Motor neuron (in vitro differentiated cells): ENCODE measurements at regions not wholly inside any gene's neighbourhood (a gene's known extent, or its start where the extent isn't known, plus 50 kb on each side); places are given as distances from the start of the nearest gene placed in this dataset.

Experiments used
- ATAC-seq, 8 experiments: fragments of 200-7000 bp; cut with Tn5 transposase; replicated peaks in 6 of 8; 2 replicates each; pipeline ENCODE4 v1.8.0; 2021; ENCODE audit warnings: mild to moderate bottlenecking in 8 of 8, moderate library complexity in 8 of 8
- H3K27ac ChIP-seq, 2 donors: fragments of 250-450 bp; sonication (Bioruptor Pico); 2 replicates each; pipeline ENCODE4 v1.9.0; 2021; ENCODE audit warnings: antibody characterized with exemption in 2 of 2, mild to moderate bottlenecking in 2 of 2, moderate library complexity in 1 of 2
- H3K4me1 ChIP-seq, 2 donors: fragments of 250-450 bp; sonication (Bioruptor Pico); replicated peaks in 1 of 2; 2 replicates each; pipeline ENCODE4 v1.6.1; 2021; ENCODE audit warnings: antibody characterized with exemption in 2 of 2, mild to moderate bottlenecking in 2 of 2, moderate library complexity in 1 of 2
- H3K4me3 ChIP-seq, 5 donors: fragments of 250-450 bp; sonication (Bioruptor Pico); 2 replicates each; pipeline ENCODE4 v1.9.0; 2021; ENCODE audit warnings: antibody characterized with exemption in 5 of 5, mild to moderate bottlenecking in 5 of 5, moderate library complexity in 4 of 5
- WGBS, 10 experiments: fragments of 450-650 bp; shearing (Covaris generic); methylation state at CpG; one replicate each; pipeline ENCODE4 v1.0.0; 2022; 5-methylcytosine and 5-hydroxymethylcytosine counted together
- in situ Hi-C, 9 experiments: fragments of 400-800 bp; cut with MboI; loops; one replicate each; pipeline ENCODE4 v1.15.0; 2021; ENCODE audit warnings: low sequenced_read_pairs in 9 of 9, low pct_unique_long_range_greater_than_20kb in 2 of 9; ENCODE audit not compliant: unreplicated experiment in 9 of 9

DNA sequence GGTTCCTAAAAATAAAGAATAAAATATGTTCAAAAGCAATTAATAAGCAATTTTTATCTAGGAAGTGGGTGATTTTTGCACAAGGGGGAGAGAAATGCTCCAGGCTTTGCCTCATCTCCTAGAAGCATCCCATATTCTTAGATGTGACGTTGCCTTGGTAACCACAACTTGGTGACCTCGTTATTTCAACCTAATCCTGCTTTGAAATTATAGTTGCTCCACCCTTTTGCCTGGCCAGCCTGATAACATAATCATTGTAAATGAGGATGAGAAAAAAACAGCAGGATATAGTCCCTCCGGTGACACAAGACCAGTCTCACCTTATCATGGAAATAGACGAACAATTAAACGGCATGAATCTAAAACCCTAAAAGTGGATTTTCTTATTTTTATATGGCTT, 194.4 kb downstream of the QDPR start:
- no peak overlapping the region for H3K4me3 ChIP-seq
- ATAC-seq, result peak in 5 of 8 experiments; percentile 39 to 66 (median 55)
- no peak overlapping the region for H3K27ac ChIP-seq
- peaks cover 0 to 7% of the 10 kb centered on the region in 2 donors for H3K4me1 ChIP-seq
- in situ Hi-C loops, result loop anchor here in 2 of 9 experiments (25.0 kb wide), 3 partner anchors 155 to 1030 kb away; no protein-coding TSS in a partner anchor
- WGBS, 10 experiments, result 58 to 93% (median 71%) methylated on average over 3 to 5 of the region's 5 CpGs

DNA sequence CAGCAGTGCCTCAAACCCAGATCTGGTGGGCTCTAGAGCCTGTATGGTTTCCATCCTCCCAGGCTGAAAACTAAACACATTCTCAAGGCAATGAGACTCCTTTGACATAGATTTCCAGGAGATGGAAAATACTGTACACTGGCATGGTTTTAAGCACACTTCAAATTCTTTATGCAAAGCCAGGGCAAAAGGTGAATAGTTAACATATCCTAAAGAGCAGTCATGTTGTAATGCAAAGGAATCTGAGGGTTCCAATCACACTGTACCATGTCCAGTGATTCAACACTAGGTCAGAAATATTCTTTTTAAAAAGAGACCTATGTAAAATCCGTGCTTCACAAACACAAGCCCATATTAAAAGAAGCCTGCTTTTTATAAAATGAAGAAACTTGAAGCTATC, 195.3 kb downstream of the QDPR start:
- 78 to 100% (median 100%) methylated on average over 1 of the region's 1 CpG; no CpG with 5 or more reads in 3 of the 10 experiments for WGBS, 10 experiments
- H3K27ac ChIP-seq, result no peak overlapping the region
- no peak for ATAC-seq
- in situ Hi-C loops, result loop anchor here in 2 of 9 experiments (25.0 kb wide), 3 partner anchors 154 to 1029 kb away; no protein-coding TSS in a partner anchor
- H3K4me1 ChIP-seq, result peaks cover 0 to 7% of the 10 kb centered on the region in 2 donors
- no peak overlapping the region for H3K4me3 ChIP-seq

DNA sequence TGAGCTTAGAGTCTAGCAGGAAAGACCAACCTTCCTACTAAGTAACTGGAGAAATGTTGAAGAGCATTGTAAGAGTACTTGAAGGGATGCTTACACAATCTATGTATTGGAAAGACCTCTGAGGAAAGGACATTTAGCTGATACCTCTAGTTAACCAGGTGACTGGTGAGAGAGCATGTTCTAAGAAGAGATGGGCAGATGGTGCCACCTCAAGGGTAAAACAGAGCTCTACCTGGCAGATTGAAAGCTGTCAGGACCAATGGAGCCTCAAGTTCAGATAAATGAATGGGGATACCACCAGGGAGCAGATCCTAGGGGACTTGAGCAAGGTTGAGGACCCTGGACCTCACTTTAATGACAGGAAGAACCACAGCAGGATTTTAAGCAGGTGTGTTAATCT, 196.4 kb downstream of the QDPR start:
- no peak overlapping the region for H3K27ac ChIP-seq
- no peak for ATAC-seq
- H3K4me3 ChIP-seq, result no peak overlapping the region
- in situ Hi-C loops, result loop anchor here in 2 of 9 experiments (25.0 kb wide), 3 partner anchors 153 to 1028 kb away; no protein-coding TSS in a partner anchor
- H3K4me1 ChIP-seq, result peaks cover 0 to 7% of the 10 kb centered on the region in 2 donors

DNA sequence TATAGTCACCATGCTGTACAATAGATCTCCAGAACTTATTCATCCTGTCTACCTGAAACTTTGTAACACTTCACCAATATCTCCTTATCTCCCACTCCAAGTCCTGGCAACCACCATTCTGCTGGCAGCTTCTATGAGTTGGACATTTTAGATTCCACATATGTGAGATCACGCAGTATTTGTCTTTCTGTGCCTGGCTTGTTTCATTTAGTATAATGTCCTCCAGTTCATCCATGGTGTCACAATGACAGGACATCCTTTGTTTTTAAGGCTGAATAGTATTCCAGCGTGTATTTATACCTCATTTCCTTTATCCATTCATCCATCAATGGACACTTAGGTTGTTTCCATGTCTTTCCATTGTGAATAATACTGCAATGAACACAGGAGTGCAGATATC, 198.7 kb downstream of the QDPR start:
- ATAC-seq, result no peak
- Histone ChIP-seq H3K4me3 (no peak overlapping the region), H3K27ac (no peak overlapping the region), H3K4me1 (peaks cover 0 to 7% of the 10 kb centered on the region in 2 donors)
- WGBS, 10 experiments, result 67 to 100% (median 85%) methylated on average over 1 to 2 of the region's 2 CpGs; no CpG with 5 or more reads in 2 of the 10 experiments
- in situ Hi-C loops, result loop anchor here in 2 of 9 experiments (25.0 kb wide), 3 partner anchors 151 to 1026 kb away; no protein-coding TSS in a partner anchor

DNA sequence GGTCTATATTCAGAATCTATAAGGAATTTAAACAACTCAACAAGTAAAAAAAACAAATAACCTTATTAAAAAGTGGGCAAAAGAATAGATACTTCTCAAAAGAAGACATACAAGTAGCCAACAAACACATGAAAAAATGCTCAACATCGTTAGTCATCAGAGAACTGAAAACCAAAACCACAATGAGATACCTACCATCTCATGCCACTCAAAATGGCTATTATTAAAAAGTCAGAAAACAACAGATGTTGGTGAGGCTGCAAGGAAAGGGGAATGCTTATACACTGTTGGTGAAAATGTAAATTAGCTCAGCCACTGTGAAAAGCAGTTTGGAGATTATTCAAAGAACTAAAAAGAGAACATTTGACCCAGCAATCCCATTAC, 201.6 kb downstream of the QDPR start:
- WGBS, 10 experiments, result 0 to 100% (median 55%) methylated on average over 1 of the region's 1 CpG
- H3K27ac ChIP-seq, result no peak overlapping the region
- in situ Hi-C loops, result loop anchor here in 2 of 9 experiments (25.0 kb wide), 3 partner anchors 148 to 1023 kb away; no protein-coding TSS in a partner anchor
- no peak overlapping the region for H3K4me3 ChIP-seq
- ATAC-seq, result no peak
- H3K4me1 ChIP-seq, result no peaks in the 10 kb centered on the region

DNA sequence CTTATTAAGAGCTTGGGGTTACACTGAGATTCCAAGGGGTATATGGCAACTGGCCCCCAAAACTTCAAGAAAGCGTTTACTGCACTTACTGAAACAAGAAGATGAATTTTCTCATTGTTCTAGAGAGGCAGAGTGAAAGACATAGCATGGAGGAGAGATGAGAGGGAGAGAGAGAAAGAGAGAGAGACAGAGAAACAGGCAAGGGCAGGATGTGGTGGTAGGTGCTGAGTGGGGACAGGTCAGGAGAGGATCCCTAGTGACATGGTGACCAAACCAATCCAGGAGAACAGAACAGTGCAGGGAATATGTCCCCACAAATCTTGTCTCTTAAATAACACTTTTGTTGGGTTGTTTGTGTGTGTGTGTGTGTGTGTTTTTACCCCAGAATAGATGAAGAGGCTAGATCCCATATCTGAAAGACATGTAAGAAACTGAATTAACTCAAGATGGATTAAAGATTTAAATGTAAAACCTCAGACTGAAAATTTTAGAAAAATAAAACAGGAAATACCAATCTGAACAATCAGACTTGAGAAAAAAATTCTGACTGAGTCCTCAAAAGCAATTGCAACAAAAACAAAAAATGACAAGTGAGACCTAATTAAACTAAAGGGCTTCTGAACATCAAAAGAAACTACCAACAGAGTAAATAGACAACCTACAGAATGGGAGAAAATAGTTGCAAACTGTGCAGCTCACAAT, 202.2 kb downstream of the QDPR start:
- 13 to 100% (median 80%) methylated on average over 1 of the region's 1 CpG; no CpG with 5 or more reads in 1 of the 10 experiments for WGBS, 10 experiments
- no peak for ATAC-seq
- Histone ChIP-seq H3K27ac (no peak overlapping the region), H3K4me1 (no peaks in the 10 kb centered on the region), H3K4me3 (no peak overlapping the region)
- in situ Hi-C loops, result loop anchor here in 2 of 9 experiments (25.0 kb wide), 3 partner anchors 147 to 1022 kb away; no protein-coding TSS in a partner anchor

DNA sequence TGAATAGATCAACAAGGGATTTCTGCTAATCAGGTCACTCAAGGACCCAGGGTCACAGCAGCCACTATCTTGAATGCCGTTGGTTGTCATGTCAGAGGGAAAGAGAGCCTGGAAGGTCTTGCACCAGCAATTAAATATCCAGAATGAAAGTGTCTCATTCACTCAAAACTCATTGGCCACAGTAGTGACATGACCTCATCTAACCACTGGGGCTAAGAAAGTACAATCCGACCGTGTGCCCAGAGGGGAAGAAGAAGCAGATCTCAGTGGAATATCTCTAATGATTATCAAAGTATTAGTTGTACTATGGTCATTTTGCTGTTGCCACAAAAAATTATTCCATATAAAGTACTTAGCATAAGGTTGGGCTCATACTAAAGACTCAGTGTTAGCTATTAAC, 210.0 kb downstream of the QDPR start:
- in situ Hi-C loops, result loop anchor here in 2 of 9 experiments (25.0 kb wide), 3 partner anchors 140 to 1015 kb away; no protein-coding TSS in a partner anchor
- WGBS, 10 experiments, result 33 to 93% (median 83%) methylated on average over 1 to 3 of the region's 3 CpGs; no CpG with 5 or more reads in 3 of the 10 experiments

DNA sequence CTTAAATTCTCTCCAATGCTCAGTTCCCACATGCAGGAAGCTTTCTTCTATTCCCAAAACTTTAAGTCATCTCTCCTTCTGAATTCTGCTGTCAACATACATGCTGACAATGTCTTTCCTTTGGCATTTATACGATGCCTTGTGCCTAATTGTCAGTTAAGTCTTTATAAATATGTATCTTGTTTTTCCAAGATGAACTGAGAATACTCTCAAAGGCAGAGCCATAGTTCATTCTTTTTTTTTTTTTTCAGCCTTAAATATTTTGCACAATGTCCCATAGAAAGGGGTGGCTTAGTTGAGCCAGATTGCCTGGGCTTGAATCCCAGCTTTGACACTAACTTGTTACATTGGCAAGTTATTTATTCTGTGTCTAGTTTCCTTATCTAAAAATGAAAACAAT, 210.6 kb downstream of the QDPR start:
- H3K4me1 ChIP-seq, result no peaks in the 10 kb centered on the region
- H3K27ac ChIP-seq, result no peak overlapping the region
- no peak for ATAC-seq
- in situ Hi-C loops, result loop anchor here in 2 of 9 experiments (25.0 kb wide), 3 partner anchors 139 to 1014 kb away; no protein-coding TSS in a partner anchor
- 0 to 100% (median 88%) methylated on average over 1 of the region's 1 CpG; no CpG with 5 or more reads in 1 of the 10 experiments for WGBS, 10 experiments
- no peak overlapping the region for H3K4me3 ChIP-seq

More for the DNA sequence above, 210.0 kb downstream of the QDPR start:
- ATAC-seq, result no peak
- H3K27ac ChIP-seq, result no peak overlapping the region
- H3K4me3 ChIP-seq, result no peak overlapping the region
- no peaks in the 10 kb centered on the region for H3K4me1 ChIP-seq

DNA sequence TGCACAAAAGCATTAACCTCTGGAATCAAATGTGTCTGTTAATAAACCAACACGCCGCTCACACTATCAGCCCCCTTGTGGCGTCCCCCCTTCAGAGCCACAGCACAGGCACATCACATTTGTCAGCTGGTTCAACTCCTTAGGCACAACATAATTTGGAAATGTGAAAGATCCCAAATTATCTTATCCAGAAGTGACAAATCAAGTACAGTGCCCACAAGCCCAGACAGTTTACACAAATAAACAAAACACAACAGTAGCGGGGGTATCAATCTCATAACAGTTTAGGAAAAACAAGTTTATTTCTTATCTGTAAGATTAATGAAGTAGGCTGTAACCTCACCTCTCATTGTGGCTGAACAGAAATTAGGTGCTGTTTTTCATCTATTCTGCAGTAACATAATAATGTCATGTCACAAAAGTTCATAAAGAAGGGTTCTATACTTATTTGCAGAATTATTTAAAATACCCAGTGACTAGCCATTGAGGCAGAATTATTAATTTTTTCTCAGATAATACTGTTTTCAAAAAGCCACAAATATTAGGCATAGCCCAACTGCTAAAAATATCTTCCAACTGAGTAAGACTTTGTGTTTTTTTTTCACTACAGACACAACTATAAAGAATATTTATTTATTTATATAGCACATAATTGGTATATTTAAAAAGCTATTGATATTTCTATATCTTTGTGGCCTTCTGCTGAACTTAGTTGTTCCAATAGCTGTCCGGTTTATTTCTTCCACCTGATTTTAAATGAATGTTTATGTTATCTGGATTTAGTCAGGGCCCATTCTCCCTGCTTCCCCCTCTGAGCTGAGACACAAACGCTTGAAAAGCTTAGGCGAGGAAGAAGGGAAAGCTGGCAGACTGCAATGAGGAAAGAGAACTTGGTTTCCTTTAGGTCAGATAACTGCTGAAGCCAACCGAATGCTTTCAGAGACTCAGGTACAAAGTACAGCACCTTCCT, 214.7 kb downstream of the QDPR start:
- Histone ChIP-seq H3K4me3 (no peak overlapping the region), H3K4me1 (no peaks in the 10 kb centered on the region), H3K27ac (no peak overlapping the region)
- 75 to 100% (median 91%) methylated on average over 1 to 6 of the region's 8 CpGs for whole genome bisulfite sequencing, 10 experiments
- in situ Hi-C loops, result no loop called here
- ATAC-seq, result no peak

DNA sequence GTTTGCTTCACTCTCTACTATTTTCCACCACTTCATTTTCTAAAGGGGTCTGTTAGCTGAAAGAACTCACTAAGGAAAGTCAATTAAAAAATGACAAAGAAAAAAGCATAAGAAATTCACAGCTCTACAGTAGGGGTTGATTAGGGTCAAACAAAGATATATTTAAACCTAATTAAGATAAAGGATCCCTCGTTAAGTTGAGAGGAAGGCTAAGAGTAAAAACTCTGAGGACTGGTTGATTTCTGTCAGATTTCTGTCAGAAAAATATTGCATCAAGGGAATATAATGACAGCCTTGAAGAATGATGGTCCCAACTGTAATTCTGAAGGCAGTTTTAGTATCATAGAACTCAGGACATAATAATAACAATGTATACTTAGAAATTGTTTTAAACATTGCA, 218.0 kb downstream of the QDPR start:
- Histone ChIP-seq H3K4me1 (no peaks in the 10 kb centered on the region), H3K4me3 (no peak overlapping the region), H3K27ac (no peak overlapping the region)
- 30 to 91% (median 69%) methylated on average over 1 of the region's 1 CpG; no CpG with 5 or more reads in 2 of the 10 experiments for WGBS, 10 experiments
- in situ Hi-C loops, result no loop called here
- no peak for ATAC-seq

DNA sequence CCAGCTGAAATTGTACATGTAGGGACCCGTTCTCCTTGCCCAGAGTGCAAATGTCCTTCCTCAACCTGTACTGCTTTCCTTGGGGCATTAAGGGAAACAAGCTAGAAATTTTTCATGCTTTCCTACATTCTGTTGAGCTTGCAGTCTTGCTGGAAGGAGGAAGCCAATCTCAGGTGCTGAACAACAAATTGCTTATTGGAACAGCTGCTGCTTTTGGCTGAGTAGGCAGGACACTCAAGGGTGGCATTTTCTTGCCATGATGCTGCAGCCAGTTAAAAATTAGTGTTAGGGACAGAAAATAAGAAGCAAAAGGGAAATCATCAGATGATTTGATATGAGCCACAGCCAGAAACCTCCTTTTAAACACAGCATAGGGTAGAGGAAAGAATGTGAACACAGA, 223.7 kb downstream of the QDPR start:
- in situ Hi-C loops, result no loop called here
- H3K4me1 ChIP-seq, result peaks cover 0 to 5% of the 10 kb centered on the region in 2 donors
- H3K4me3 ChIP-seq, result no peak overlapping the region
- no peak overlapping the region for H3K27ac ChIP-seq
- ATAC-seq, result no peak
- WGBS, 10 experiments, result 80 to 100% (median 100%) methylated on average over 1 of the region's 1 CpG; no CpG with 5 or more reads in 4 of the 10 experiments

DNA sequence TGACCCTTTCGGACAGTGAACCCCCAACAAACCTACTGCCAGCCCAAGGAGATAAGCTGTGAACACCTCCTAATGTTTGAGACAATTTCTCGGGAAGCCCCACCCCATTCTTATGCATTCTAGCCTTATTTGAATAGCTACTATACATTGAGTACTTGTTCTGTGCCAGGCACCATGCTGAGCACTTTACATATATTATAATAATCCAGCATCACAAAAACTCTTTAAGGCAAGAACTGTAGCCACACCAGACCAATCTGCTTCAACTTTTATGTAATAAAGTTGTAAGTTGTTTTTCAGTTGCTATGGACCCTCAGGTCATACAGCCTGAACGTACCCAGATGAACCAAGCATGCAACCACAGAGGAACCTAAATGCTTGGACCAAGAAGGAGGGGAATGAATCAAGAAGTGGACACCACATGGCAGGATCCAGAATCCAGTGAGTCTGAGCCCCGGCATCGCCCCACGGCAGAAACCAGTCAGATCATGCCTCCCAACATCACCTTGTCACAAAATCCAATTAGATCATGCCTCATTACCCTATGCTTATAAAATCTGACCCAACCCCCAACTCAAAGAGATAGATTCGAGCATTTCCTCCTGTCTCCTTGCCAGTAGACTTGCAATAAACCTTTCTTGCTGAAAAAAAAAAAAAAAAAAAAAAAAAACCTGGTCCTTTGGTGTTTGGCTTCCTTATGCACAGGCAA, 225.0 kb downstream of the QDPR start:
- 0 to 84% (median 63%) methylated on average over 1 to 7 of the region's 7 CpGs for WGBS, 10 experiments
- Histone ChIP-seq H3K4me3 (no peak overlapping the region), H3K27ac (no peak overlapping the region), H3K4me1 (peaks cover 0 to 5% of the 10 kb centered on the region in 2 donors)
- in situ Hi-C loops, result no loop called here
- peak in 4 of 8 experiments; percentile 19 to 96 (median 45) for ATAC-seq
